ENCODE measurements at regions not wholly inside any gene's neighbourhood (a gene's known extent, or its start where the extent isn't known, plus 50 kb on each side); places are given as distances from the start of the nearest gene placed in this dataset.
"Not testable (repeated sequence)": the region's sequence is repeated elsewhere in the genome, so short reads cannot be mapped to it uniquely, and the experiment has no call there.

DNA sequence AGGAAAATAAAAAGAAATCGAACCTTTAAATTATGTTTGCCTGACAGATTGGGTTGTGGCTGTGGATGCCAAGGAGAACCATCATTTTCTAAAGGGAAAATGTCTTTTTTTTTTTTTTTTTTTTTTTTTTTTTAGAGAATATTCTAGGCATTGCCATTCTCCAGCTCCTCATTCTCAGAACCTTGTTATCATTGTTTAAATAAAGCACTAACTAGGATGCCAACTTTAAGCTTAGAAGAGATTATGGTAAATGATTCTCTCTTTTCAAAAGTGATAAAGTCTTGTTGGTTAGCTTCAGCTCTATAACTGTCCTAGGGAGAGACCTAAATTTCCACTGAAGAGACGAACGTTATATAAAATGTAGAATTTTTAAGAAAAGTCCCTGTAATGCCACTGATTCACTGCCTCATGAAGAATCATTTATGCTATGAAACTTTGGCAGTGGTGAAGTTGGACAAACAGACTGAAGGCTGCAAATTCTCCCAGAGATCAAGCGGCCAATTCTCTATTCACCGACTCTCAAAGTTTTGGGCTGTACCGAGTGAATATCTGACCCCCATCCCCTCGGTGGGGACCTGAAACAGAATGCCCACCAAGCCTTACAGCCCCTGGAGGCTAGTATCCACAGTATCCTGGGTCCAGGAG is 207.9 kb upstream of the PITRM1 start:
- no peaks in the 10 kb centered on the region for H3K36me3 ChIP-seq (ENCODE audit: control insufficient read depth, insufficient read depth, low read length)
- no peak overlapping the region for H3K27ac ChIP-seq (ENCODE audit: low read depth, low read length, severe bottlenecking)
- H3K4me1 ChIP-seq (ENCODE audit: control insufficient read depth, insufficient read depth, low read length, poor library complexity, severe bottlenecking): no peaks in the 10 kb centered on the region
- WGBS, 2 experiments (ENCODE audit: insufficient coverage in 2 of 2): 89 to 90% methylated on average over 4 to 5 of the region's 7 CpGs
- no peaks in the 10 kb centered on the region for H3K9me3 ChIP-seq (ENCODE audit: control insufficient read depth, low read length)
- no peak overlapping the region for H3K4me3 ChIP-seq (ENCODE audit: extremely low read depth, insufficient read depth, low read length, poor library complexity, severe bottlenecking)

DNA sequence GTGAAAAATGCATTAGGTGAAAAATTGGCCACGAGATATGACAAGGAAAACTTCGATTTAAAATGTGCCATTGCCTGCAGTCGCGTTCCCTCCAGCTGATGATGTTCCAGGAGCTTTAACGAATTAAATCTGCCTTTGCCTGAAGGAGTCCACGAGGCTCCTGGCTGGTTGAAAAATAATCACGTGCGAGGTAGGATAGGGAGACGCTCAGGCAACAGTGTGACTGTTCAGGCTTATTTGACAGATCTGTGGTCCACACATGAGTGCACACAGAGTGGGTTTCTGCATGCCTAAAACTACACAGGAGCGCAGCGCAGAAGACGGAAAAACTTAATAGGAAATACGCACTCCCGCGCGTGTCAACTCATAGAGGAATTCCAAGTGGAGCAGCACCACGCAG is 204.0 kb upstream of the PITRM1 start:
- Histone ChIP-seq H3K4me3 (ENCODE audit: extremely low read depth, insufficient read depth, low read length, poor library complexity, severe bottlenecking) (no peak overlapping the region), H3K9me3 (ENCODE audit: control insufficient read depth, low read length) (no peaks in the 10 kb centered on the region), H3K36me3 (ENCODE audit: control insufficient read depth, insufficient read depth, low read length) (no peaks in the 10 kb centered on the region), H3K4me1 (ENCODE audit: control insufficient read depth, insufficient read depth, low read length, poor library complexity, severe bottlenecking) (no peaks in the 10 kb centered on the region), H3K27ac (ENCODE audit: low read depth, low read length, severe bottlenecking) (no peak overlapping the region)
- 94% methylated on average over 17 of the region's 17 CpGs for WGBS, 2 experiments (ENCODE audit: insufficient coverage in 2 of 2)

DNA sequence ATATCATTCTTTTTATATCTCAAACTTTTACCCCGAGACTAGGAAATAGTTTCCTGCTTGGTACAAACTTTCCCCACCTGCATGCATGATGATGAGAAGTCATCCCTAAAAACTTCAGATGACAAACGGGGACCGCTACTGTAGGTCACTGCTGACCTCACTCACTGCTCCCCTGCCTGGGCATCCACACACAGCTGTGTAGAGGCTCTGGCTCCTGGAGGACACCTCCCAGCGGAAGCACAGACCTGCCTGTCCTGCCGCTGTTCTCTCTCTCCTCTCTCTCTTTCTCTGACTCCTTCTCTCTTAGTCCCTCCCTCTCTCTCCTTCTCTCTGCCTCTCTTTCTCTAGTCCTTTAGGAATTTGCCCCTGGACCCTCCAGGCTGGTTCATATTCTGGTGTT is 202.9 kb upstream of the PITRM1 start:
- no peaks in the 10 kb centered on the region for H3K9me3 ChIP-seq (ENCODE audit: control insufficient read depth, low read length)
- H3K27ac ChIP-seq (ENCODE audit: low read depth, low read length, severe bottlenecking): no peak overlapping the region
- no peak overlapping the region for H3K4me3 ChIP-seq (ENCODE audit: extremely low read depth, insufficient read depth, low read length, poor library complexity, severe bottlenecking)
- H3K4me1 ChIP-seq (ENCODE audit: control insufficient read depth, insufficient read depth, low read length, poor library complexity, severe bottlenecking): no peaks in the 10 kb centered on the region
- no peaks in the 10 kb centered on the region for H3K36me3 ChIP-seq (ENCODE audit: control insufficient read depth, insufficient read depth, low read length)
- 92 to 94% methylated on average over 3 to 4 of the region's 5 CpGs for WGBS, 2 experiments (ENCODE audit: insufficient coverage in 2 of 2)

DNA sequence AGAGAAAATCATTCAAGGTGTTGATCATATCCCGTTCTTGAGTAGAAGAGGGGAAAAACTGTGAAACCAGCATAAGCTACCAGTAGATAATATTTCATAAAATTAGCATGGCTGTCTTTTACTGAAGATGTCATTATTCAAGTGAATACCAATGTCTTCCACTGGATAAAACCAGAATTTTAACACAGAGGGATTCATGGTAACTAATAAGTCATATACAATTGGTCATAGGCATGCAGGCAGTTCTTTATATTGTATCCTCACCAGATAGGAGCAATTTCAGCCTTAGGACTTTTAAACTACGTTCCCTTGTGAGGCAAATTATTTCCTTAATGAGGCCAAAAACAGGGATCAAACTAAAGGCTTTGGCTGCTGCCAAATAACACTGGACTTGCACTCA is 202.3 kb upstream of the PITRM1 start:
- no peak overlapping the region for H3K4me3 ChIP-seq (ENCODE audit: extremely low read depth, insufficient read depth, low read length, poor library complexity, severe bottlenecking)
- WGBS, 2 experiments (ENCODE audit: insufficient coverage in 2 of 2): 71 to 86% methylated on average over 1 of the region's 2 CpGs
- no peaks in the 10 kb centered on the region for H3K9me3 ChIP-seq (ENCODE audit: control insufficient read depth, low read length)
- H3K36me3 ChIP-seq (ENCODE audit: control insufficient read depth, insufficient read depth, low read length): no peaks in the 10 kb centered on the region
- no peak overlapping the region for H3K27ac ChIP-seq (ENCODE audit: low read depth, low read length, severe bottlenecking)
- no peaks in the 10 kb centered on the region for H3K4me1 ChIP-seq (ENCODE audit: control insufficient read depth, insufficient read depth, low read length, poor library complexity, severe bottlenecking)

DNA sequence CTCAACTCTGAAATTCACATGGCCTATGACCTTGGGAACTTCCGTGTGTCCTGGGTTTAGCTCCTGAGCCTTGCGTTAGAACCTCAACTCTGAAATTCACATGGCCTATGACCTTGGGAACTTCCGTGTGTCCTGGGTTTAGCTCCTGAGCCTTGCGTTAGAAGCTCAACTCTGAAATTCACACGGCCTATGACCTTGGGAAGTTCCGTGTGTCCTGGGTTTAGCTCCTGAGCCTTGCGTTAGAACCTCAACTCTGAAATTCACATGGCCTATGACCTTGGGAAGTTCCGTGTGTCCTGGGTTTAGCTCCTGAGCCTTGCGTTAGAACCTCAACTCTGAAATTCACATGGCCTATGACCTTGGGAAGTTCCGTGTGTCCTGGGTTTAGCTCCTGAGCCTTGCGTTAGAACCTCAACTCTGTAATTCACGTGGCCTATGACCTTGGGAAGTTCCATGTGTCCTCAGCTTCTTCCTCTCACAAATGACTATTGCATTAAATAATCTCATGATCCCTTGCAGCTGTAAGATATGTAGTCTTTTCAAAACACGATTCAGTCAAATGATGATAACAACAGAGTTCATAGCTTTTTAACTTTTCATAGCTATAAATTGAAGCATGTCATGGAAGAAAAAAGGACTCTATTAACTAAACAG is 200.9 kb upstream of the PITRM1 start:
- not testable (repeated sequence) for H3K4me1 ChIP-seq (ENCODE audit: control insufficient read depth, insufficient read depth, low read length, poor library complexity, severe bottlenecking); H3K36me3 ChIP-seq (ENCODE audit: control insufficient read depth, insufficient read depth, low read length); H3K4me3 ChIP-seq (ENCODE audit: extremely low read depth, insufficient read depth, low read length, poor library complexity, severe bottlenecking); H3K9me3 ChIP-seq (ENCODE audit: control insufficient read depth, low read length); H3K27ac ChIP-seq (ENCODE audit: low read depth, low read length, severe bottlenecking)
- 86 to 87% methylated on average over 2 to 4 of the region's 13 CpGs for WGBS, 2 experiments (ENCODE audit: insufficient coverage in 2 of 2)

DNA sequence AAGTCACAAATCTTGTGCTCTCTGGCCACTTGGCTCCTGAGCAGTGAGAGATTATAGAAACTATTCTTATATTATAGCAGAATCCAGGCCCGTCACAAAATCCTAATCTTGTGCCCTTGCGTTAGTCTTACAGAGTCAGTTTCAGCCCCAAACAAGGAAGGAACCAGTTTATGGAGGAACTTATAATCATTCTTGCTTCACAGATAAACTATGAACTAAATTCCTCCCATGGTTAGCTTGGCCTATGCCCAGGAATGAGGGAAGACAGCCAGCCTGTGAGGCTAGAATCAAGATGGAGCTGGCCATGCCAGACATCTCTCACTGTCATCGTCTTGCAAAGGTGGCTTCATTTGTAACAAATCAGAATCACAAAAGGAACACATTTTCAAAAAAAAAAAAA is 199.7 kb upstream of the PITRM1 start:
- Histone ChIP-seq H3K36me3 (ENCODE audit: control insufficient read depth, insufficient read depth, low read length) (no peaks in the 10 kb centered on the region), H3K4me1 (ENCODE audit: control insufficient read depth, insufficient read depth, low read length, poor library complexity, severe bottlenecking) (no peaks in the 10 kb centered on the region), H3K27ac (ENCODE audit: low read depth, low read length, severe bottlenecking) (no peak overlapping the region), H3K4me3 (ENCODE audit: extremely low read depth, insufficient read depth, low read length, poor library complexity, severe bottlenecking) (no peak overlapping the region), H3K9me3 (ENCODE audit: control insufficient read depth, low read length) (no peaks in the 10 kb centered on the region)
- WGBS, 2 experiments (ENCODE audit: insufficient coverage in 2 of 2): no CpG with 5 or more reads among the region's 3 CpGs

DNA sequence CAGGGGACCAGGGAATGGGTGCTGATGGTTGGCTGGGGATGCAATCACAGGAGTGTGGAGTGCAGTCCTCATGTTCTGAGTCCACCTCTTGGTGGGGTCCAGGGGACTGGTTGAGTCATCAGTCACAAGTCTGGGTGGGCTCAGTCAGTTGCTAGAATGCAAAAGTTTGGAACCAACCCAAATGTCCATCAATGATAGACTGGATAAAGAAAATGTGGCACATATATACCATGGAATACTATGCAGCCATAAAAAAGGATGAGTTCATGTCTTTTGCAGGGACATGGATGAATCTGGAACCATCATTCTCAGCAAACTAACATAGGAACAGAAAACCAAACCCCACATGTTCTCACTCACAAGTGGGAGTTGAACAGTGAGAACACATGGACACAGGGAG is 199.0 kb upstream of the PITRM1 start:
- not testable (repeated sequence) for H3K4me1 ChIP-seq (ENCODE audit: control insufficient read depth, insufficient read depth, low read length, poor library complexity, severe bottlenecking); H3K27ac ChIP-seq (ENCODE audit: low read depth, low read length, severe bottlenecking); H3K36me3 ChIP-seq (ENCODE audit: control insufficient read depth, insufficient read depth, low read length); H3K4me3 ChIP-seq (ENCODE audit: extremely low read depth, insufficient read depth, low read length, poor library complexity, severe bottlenecking); H3K9me3 ChIP-seq (ENCODE audit: control insufficient read depth, low read length)

DNA sequence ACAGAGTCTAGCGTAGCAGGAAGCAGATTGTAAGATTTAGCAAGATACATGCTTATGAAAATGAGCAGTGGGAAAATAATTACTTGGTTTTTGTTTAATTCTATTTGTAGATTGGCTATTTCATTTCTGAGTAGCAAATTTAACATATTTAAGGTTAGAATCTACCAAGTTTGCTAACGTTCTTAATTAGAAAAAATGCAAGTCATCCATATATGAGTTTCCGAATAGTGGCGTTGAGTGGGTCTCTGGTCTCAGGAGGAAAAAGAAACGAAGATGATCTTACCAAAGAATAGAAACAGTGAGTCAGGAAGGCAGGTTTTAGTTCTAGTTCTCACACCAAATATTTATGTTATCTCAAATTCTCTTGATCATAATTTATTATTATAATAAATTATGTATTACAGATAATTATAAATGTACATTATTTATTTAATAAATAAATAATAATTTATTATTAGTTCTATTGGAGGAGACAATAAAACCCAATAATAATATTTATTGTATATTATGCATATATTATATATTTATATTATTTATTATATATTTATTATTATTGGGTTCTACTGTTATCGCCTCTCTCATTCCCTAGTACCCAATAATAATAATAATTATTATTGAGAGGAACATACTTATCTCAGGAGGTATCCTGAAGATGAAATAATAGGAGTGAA is 194.3 kb upstream of the PITRM1 start:
- Histone ChIP-seq H3K4me1 (ENCODE audit: control insufficient read depth, insufficient read depth, low read length, poor library complexity, severe bottlenecking) (no peaks in the 10 kb centered on the region), H3K9me3 (ENCODE audit: control insufficient read depth, low read length) (peaks cover 9% of the 10 kb centered on the region), H3K27ac (ENCODE audit: low read depth, low read length, severe bottlenecking) (no peak overlapping the region), H3K4me3 (ENCODE audit: extremely low read depth, insufficient read depth, low read length, poor library complexity, severe bottlenecking) (no peak overlapping the region), H3K36me3 (ENCODE audit: control insufficient read depth, insufficient read depth, low read length) (no peaks in the 10 kb centered on the region)
- 100% methylated on average over 1 of the region's 6 CpGs for WGBS, 2 experiments (ENCODE audit: insufficient coverage in 2 of 2)

DNA sequence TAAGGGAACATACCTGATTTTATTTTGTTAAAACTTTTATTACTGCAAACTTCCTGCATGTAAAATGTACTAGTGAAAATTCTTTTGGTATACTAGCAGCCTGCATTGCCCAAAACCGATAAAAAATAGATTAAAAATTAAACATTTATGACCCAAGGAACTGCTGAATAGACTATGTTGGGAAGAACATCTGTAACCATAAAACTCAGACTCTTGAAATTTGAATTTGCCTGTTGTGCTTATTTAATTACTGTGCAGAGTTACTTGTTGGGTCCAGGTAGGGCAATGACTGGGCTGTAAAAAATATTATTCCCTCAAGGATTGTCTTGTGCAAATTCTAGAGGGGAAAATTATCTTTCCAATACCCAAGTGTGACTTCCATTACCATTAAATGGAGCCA is 193.5 kb upstream of the PITRM1 start:
- no peaks in the 10 kb centered on the region for H3K4me1 ChIP-seq (ENCODE audit: control insufficient read depth, insufficient read depth, low read length, poor library complexity, severe bottlenecking)
- H3K4me3 ChIP-seq (ENCODE audit: extremely low read depth, insufficient read depth, low read length, poor library complexity, severe bottlenecking): no peak overlapping the region
- peaks cover 16% of the 10 kb centered on the region for H3K9me3 ChIP-seq (ENCODE audit: control insufficient read depth, low read length)
- no peaks in the 10 kb centered on the region for H3K36me3 ChIP-seq (ENCODE audit: control insufficient read depth, insufficient read depth, low read length)
- no CpG with 5 or more reads among the region's 1 CpG for WGBS, 2 experiments (ENCODE audit: insufficient coverage in 2 of 2)
- H3K27ac ChIP-seq (ENCODE audit: low read depth, low read length, severe bottlenecking): no peak overlapping the region

DNA sequence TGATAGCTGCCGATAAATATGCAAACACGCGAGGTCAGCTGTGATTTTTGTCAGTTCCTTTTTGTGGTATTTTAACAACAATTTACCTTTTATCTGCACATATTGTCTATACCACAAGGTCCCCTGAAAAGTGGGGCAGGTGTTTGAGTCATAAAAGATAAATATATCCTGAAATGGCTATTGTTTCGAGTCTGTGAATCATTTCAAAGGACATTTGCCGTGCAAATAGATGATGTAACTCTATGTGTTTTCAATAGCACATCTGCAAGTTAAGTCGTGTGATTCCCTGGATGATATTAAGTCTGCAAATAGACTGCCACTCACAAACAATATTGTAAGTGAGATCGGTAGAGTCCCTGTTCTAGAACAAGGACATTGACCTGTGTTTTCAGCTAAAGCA is 193.0 kb upstream of the PITRM1 start:
- Histone ChIP-seq H3K4me1 (ENCODE audit: control insufficient read depth, insufficient read depth, low read length, poor library complexity, severe bottlenecking) (no peaks in the 10 kb centered on the region), H3K36me3 (ENCODE audit: control insufficient read depth, insufficient read depth, low read length) (no peaks in the 10 kb centered on the region), H3K4me3 (ENCODE audit: extremely low read depth, insufficient read depth, low read length, poor library complexity, severe bottlenecking) (no peak overlapping the region), H3K9me3 (ENCODE audit: control insufficient read depth, low read length) (peaks cover 20% of the 10 kb centered on the region), H3K27ac (ENCODE audit: low read depth, low read length, severe bottlenecking) (no peak overlapping the region)
- 86 to 96% methylated on average over 3 of the region's 7 CpGs for WGBS, 2 experiments (ENCODE audit: insufficient coverage in 2 of 2)
